ENCODE measurements at regions not wholly inside any gene's neighbourhood (a gene's known extent, or its start where the extent isn't known, plus 50 kb on each side); places are given as distances from the start of the nearest gene placed in this dataset.

- no peak overlapping the region for H3K27ac ChIP-seq (ENCODE audit: low read depth, low read length, poor library complexity, severe bottlenecking)
Observed at GRCh38 chr2:3101016-3101942, 276.3 kb downstream of the EIPR1 start.

GRCh38 chr2:3100386-3100785 lies 277.2 kb downstream of the EIPR1 start:
- Histone ChIP-seq H3K9me2 (ENCODE audit: insufficient read depth, low read length) (no peaks in the 10 kb centered on the region), H4K20me1 (ENCODE audit: insufficient read depth, low read length) (no peaks in the 10 kb centered on the region), H3K4me3 (ENCODE audit: low read depth, low read length, poor library complexity, severe bottlenecking) (no peak overlapping the region), H3K36me3 (ENCODE audit: insufficient read depth, low read length) (no peaks in the 10 kb centered on the region), H3K4me2 (ENCODE audit: low read length) (no peak overlapping the region), H3K4me1 (ENCODE audit: insufficient read depth, low read length, poor library complexity, severe bottlenecking) (no peaks in the 10 kb centered on the region), H3K27ac (ENCODE audit: low read depth, low read length, poor library complexity, severe bottlenecking) (no peak overlapping the region), H3K79me2 (ENCODE audit: insufficient read depth, low read depth, low read length) (no peaks in the 10 kb centered on the region), H2AFZ (ENCODE audit: low read length) (no peak overlapping the region), H3K9me3 (ENCODE audit: low read length) (no peaks in the 10 kb centered on the region)
- no TSS peak for BruUV-seq (replicated peaks)
- intact Hi-C loops (cut with micrococcal nuclease; ENCODE audit: unreplicated experiment) = no loop called here
- TF ChIP-seq EZH2phosphoT487 (IDR thresholded peaks at IDR 0.05; ENCODE audit: borderline replicate concordance, low read depth, low read length) (no peak), CTCF (conservative IDR thresholded peaks at IDR 0.05; ENCODE audit: low read length) (no peak)
- CTCF ChIA-PET (ENCODE audit: unreplicated experiment) = no interaction called here
- POLR2A ChIA-PET = no interaction called here
- no peak for DNase-seq (ENCODE audit: low spot score)

More at GRCh38 chr2:3101016-3101942, 276.3 kb downstream of the EIPR1 start:
- ChIA-PET CTCF (ENCODE audit: unreplicated experiment) (no interaction called here), POLR2A (no interaction called here)
- Histone ChIP-seq H3K4me2 (ENCODE audit: low read length) (no peak overlapping the region), H3K9me2 (ENCODE audit: insufficient read depth, low read length) (no peaks in the 10 kb centered on the region), H3K9me3 (ENCODE audit: low read length) (no peaks in the 10 kb centered on the region), H4K20me1 (ENCODE audit: insufficient read depth, low read length) (no peaks in the 10 kb centered on the region), H3K36me3 (ENCODE audit: insufficient read depth, low read length) (no peaks in the 10 kb centered on the region), H3K4me3 (ENCODE audit: low read depth, low read length, poor library complexity, severe bottlenecking) (no peak overlapping the region), H3K4me1 (ENCODE audit: insufficient read depth, low read length, poor library complexity, severe bottlenecking) (no peaks in the 10 kb centered on the region), H2AFZ (ENCODE audit: low read length) (no peak overlapping the region), H3K79me2 (ENCODE audit: insufficient read depth, low read depth, low read length) (no peaks in the 10 kb centered on the region)
- TF ChIP-seq CTCF (conservative IDR thresholded peaks at IDR 0.05; ENCODE audit: low read length) (no peak), EZH2phosphoT487 (IDR thresholded peaks at IDR 0.05; ENCODE audit: borderline replicate concordance, low read depth, low read length) (no peak)
- no peak for DNase-seq (ENCODE audit: low spot score)
- intact Hi-C loops (cut with micrococcal nuclease; ENCODE audit: unreplicated experiment) = no loop called here
- no TSS peak for BruUV-seq (replicated peaks)

- Histone ChIP-seq H3K4me2 (ENCODE audit: low read length) (no peak overlapping the region), H3K27ac (ENCODE audit: low read depth, low read length, poor library complexity, severe bottlenecking) (no peak overlapping the region)
Observed at GRCh38 chr2:3099860-3100234, 277.8 kb downstream of the EIPR1 start.

More at GRCh38 chr2:3099860-3100234, 277.8 kb downstream of the EIPR1 start:
- Histone ChIP-seq H3K4me1 (ENCODE audit: insufficient read depth, low read length, poor library complexity, severe bottlenecking) (no peaks in the 10 kb centered on the region), H3K79me2 (ENCODE audit: insufficient read depth, low read depth, low read length) (no peaks in the 10 kb centered on the region), H3K36me3 (ENCODE audit: insufficient read depth, low read length) (no peaks in the 10 kb centered on the region), H3K9me2 (ENCODE audit: insufficient read depth, low read length) (no peaks in the 10 kb centered on the region), H4K20me1 (ENCODE audit: insufficient read depth, low read length) (no peaks in the 10 kb centered on the region), H3K9me3 (ENCODE audit: low read length) (no peaks in the 10 kb centered on the region), H3K4me3 (ENCODE audit: low read depth, low read length, poor library complexity, severe bottlenecking) (no peak overlapping the region), H2AFZ (ENCODE audit: low read length) (no peak overlapping the region)
- DNase-seq (ENCODE audit: low spot score) = no peak
- no TSS peak for BruUV-seq (replicated peaks)
- ChIA-PET CTCF (ENCODE audit: unreplicated experiment) (no interaction called here), POLR2A (interaction anchor here (0.5 kb wide), 1 partner anchor 188 kb away, joined by 3 read pairs; no protein-coding TSS in a partner anchor)
- TF ChIP-seq CTCF (conservative IDR thresholded peaks at IDR 0.05; ENCODE audit: low read length) (no peak), EZH2phosphoT487 (IDR thresholded peaks at IDR 0.05; ENCODE audit: borderline replicate concordance, low read depth, low read length) (no peak)
- intact Hi-C loops (cut with micrococcal nuclease; ENCODE audit: unreplicated experiment) = no loop called here
